Spinal cord (tissue), 9 donors: ENCODE measurements at regions not wholly inside any gene's neighbourhood (a gene's known extent, or its start where the extent isn't known, plus 50 kb on each side); places are given as distances from the start of the nearest gene placed in this dataset.

ENCODE experiments used
- DNase-seq, 6 donors: peaks; one replicate each; pipeline versions ENCODE4 v3.0.0 to v3.0.0-alpha.2; 2013 to 2015; ENCODE audit warnings: low spot score in 6 of 6, low read depth in 4 of 6
- H3K27ac ChIP-seq: one replicate; pipeline ENCODE4 v1.5.1; 2013; ENCODE audit warnings: low read depth, low read length, control low read depth
- H3K27me3 ChIP-seq: one replicate; pipeline ENCODE4 v1.6.1; 2013; ENCODE audit warnings: low read length; ENCODE audit not compliant: control insufficient read depth, insufficient read depth
- H3K36me3 ChIP-seq: one replicate; pipeline ENCODE4 v1.6.1; 2013; ENCODE audit warnings: low read length; ENCODE audit not compliant: control insufficient read depth, insufficient read depth
- H3K4me1 ChIP-seq: one replicate; pipeline ENCODE4 v1.6.1; 2013; ENCODE audit warnings: low read length; ENCODE audit not compliant: control insufficient read depth, insufficient read depth
- H3K4me3 ChIP-seq: one replicate; pipeline ENCODE4 v1.5.1; 2013; ENCODE audit warnings: low read depth, low read length, control low read depth
- H3K9me3 ChIP-seq: one replicate; pipeline ENCODE4 v1.6.1; 2013; ENCODE audit warnings: low read length; ENCODE audit not compliant: control insufficient read depth, insufficient read depth
- WGBS: methylation state at CpG from one replicate; pipeline ENCODE4 v1.1.5; 2013; ENCODE audit warnings: missing lambda C conversion rate; ENCODE audit not compliant: insufficient coverage; 5-methylcytosine and 5-hydroxymethylcytosine counted together
- donor health status: healthy.

DNA sequence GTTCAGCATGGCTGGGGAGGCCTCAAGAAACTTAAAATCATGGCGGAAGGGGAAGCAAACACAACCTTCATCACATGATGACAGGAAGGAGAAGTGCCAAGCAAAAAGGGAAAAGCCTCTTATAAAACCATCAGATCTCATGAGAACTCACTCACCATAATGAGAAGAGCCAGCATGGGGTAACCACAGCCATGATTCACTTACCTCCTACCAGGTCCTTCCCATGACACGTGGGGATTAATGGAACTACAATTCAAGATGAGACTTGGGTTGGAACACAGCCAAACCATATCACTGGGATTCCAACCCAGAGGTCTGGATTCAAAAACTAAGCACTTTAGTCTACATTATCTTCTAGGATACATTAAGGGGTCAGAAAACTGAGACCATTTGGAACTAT, 609.6 kb upstream of the SPANXN1 start:
- H3K36me3 ChIP-seq: no peaks in the 10 kb centered on the region
- DNase-seq: no peak
- no peaks in the 10 kb centered on the region for H3K27me3 ChIP-seq
- H3K27ac ChIP-seq: no peak overlapping the region
- no peaks in the 10 kb centered on the region for H3K9me3 ChIP-seq
- H3K4me1 ChIP-seq: no peaks in the 10 kb centered on the region
- no CpG with 5 or more reads among the region's 2 CpGs for WGBS
- no peak overlapping the region for H3K4me3 ChIP-seq

DNA sequence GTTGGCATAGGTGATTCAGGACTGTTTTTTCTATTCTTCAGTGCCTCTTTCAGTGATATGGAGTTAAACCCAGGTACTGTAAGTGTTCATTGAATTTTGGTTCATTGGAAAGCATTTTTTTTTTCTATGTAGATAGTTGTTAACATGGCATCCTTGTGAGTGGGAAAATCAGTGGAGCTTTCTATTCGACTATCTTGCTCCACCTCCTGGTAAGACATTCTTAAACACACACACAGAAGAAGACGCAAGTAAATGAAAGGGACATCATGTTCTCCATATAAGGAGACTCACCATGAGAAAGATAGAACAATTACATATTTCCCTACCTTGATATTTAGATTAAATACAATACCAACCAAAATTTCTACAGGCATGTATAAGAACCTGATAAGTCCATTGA, 598.5 kb upstream of the SPANXN1 start:
- no peak overlapping the region for H3K4me3 ChIP-seq
- DNase-seq: no peak
- no peaks in the 10 kb centered on the region for H3K4me1 ChIP-seq
- H3K9me3 ChIP-seq: peaks cover 2% of the 10 kb centered on the region
- H3K36me3 ChIP-seq: no peaks in the 10 kb centered on the region
- no peak overlapping the region for H3K27ac ChIP-seq
- no peaks in the 10 kb centered on the region for H3K27me3 ChIP-seq
- WGBS: 80% methylated on average over 1 of the region's 2 CpGs

- no peak overlapping the region for H3K4me3 ChIP-seq
- H3K27ac ChIP-seq: no peak overlapping the region
- DNase-seq: peak in 1 of 6 donors; percentile 1
- WGBS: 78% methylated on average over 1 of the region's 5 CpGs
- H3K27me3 ChIP-seq: no peaks in the 10 kb centered on the region
- H3K9me3 ChIP-seq: no peaks in the 10 kb centered on the region
- no peaks in the 10 kb centered on the region for H3K4me1 ChIP-seq
- no peaks in the 10 kb centered on the region for H3K36me3 ChIP-seq
Measured at GRCh38 chrX:144681501-144681900, 565.8 kb upstream of the SPANXN1 start.

DNA sequence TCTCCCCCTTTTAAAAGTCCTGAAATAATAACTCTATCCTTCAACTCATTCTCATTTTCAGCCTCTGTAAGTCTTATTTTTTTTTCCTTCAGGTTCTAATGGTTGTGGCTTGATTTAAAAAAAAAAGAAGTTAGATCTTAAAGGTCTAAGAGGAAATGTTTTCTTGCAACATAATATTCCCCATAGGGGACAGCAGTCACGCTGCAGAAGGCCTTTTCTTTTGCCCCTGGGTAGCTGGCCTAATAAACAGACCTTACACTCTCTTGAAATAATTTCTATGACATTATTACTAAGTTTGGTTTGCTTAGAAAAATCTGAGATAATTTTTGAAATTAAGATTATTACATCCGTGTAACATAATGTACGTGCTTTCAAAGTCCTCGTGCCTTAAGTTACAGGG, 564.1 kb upstream of the SPANXN1 start:
- no peak overlapping the region for H3K4me3 ChIP-seq
- H3K27me3 ChIP-seq: no peaks in the 10 kb centered on the region
- H3K27ac ChIP-seq: no peak overlapping the region
- H3K9me3 ChIP-seq: no peaks in the 10 kb centered on the region
- no peaks in the 10 kb centered on the region for H3K36me3 ChIP-seq
- WGBS: no CpG with 5 or more reads among the region's 4 CpGs
- H3K4me1 ChIP-seq: no peaks in the 10 kb centered on the region
- no peak for DNase-seq

- H3K4me1 ChIP-seq: no peaks in the 10 kb centered on the region
- no peak overlapping the region for H3K27ac ChIP-seq
- no peaks in the 10 kb centered on the region for H3K9me3 ChIP-seq
- H3K36me3 ChIP-seq: no peaks in the 10 kb centered on the region
- H3K4me3 ChIP-seq: no peak overlapping the region
- no CpG with 5 or more reads among the region's 2 CpGs for WGBS
- no peak for DNase-seq
- no peaks in the 10 kb centered on the region for H3K27me3 ChIP-seq
Measured at GRCh38 chrX:144709841-144710240, 537.5 kb upstream of the SPANXN1 start.

- H3K27me3 ChIP-seq: no peaks in the 10 kb centered on the region
- no peak for DNase-seq
- no peak overlapping the region for H3K27ac ChIP-seq
- H3K36me3 ChIP-seq: no peaks in the 10 kb centered on the region
- H3K4me1 ChIP-seq: no peaks in the 10 kb centered on the region
- H3K9me3 ChIP-seq: no peaks in the 10 kb centered on the region
- 89% methylated on average over 3 of the region's 5 CpGs for WGBS
- no peak overlapping the region for H3K4me3 ChIP-seq
Measured at GRCh38 chrX:144715337-144715736, 532.0 kb upstream of the SPANXN1 start.

DNA sequence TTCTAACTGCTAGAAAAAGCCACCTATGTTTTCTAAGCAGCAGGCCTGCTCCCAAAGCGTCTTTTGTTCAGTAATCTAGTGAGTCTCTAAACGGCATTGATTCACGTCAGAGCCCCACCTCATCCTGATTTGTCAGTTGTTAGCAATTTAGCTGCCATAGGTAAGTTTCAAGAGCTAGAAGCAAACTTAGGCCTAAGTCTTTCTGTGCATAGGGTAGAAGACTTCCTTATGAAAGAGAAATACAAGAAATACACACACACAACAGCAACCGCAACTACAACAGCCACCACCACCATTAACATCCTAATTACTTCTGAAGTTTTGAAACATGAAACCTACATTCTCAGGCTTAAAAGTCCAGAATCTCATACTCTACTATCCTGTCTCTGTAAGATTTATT, 531.1 kb upstream of the SPANXN1 start:
- Histone ChIP-seq H3K27me3 (no peaks in the 10 kb centered on the region), H3K9me3 (no peaks in the 10 kb centered on the region), H3K4me1 (no peaks in the 10 kb centered on the region), H3K27ac (no peak overlapping the region), H3K36me3 (no peaks in the 10 kb centered on the region), H3K4me3 (no peak overlapping the region)
- WGBS: 54% methylated on average over 3 of the region's 4 CpGs
- no peak for DNase-seq

GRCh38 chrX:144717682-144718081, 529.6 kb upstream of the SPANXN1 start:
- 88% methylated on average over 1 of the region's 1 CpG for WGBS
- no peak for DNase-seq
- H3K27me3 ChIP-seq: no peaks in the 10 kb centered on the region
- H3K9me3 ChIP-seq: no peaks in the 10 kb centered on the region
- H3K4me1 ChIP-seq: no peaks in the 10 kb centered on the region
- H3K27ac ChIP-seq: no peak overlapping the region
- no peak overlapping the region for H3K4me3 ChIP-seq
- no peaks in the 10 kb centered on the region for H3K36me3 ChIP-seq

GRCh38 chrX:144722307-144722706, 525.0 kb upstream of the SPANXN1 start:
- DNase-seq: no peak
- no peaks in the 10 kb centered on the region for H3K9me3 ChIP-seq
- 50% methylated on average over 4 of the region's 6 CpGs for whole genome bisulfite sequencing
- H3K36me3 ChIP-seq: no peaks in the 10 kb centered on the region
- no peaks in the 10 kb centered on the region for H3K27me3 ChIP-seq
- H3K4me3 ChIP-seq: no peak overlapping the region
- no peak overlapping the region for H3K27ac ChIP-seq
- no peaks in the 10 kb centered on the region for H3K4me1 ChIP-seq

DNA sequence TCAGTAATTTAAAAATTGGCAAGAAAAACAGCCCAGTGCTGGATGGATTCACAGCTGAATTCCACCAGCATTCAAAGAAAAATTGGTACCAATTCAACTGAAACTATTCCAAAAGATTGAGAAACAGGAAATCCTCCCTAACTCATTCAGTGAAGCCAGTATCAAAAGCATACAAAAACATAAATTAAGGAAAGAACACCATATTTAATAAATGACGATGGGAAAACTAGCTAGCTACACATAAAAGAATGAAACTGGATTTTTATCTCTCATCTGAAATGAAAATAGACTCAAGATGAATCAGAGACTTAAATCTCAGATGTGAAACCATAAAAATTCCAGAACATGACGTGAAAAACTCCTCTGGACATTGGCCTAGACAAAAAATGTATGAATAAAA, 516.8 kb upstream of the SPANXN1 start:
- Histone ChIP-seq H3K27me3 (no peaks in the 10 kb centered on the region), H3K27ac (no peak overlapping the region)
- no CpG with 5 or more reads among the region's 2 CpGs for WGBS

More for the DNA sequence above, 516.8 kb upstream of the SPANXN1 start:
- H3K36me3 ChIP-seq: no peaks in the 10 kb centered on the region
- DNase-seq: peak in 1 of 6 donors; percentile 58
- H3K4me3 ChIP-seq: no peak overlapping the region
- peaks cover 1% of the 10 kb centered on the region for H3K9me3 ChIP-seq
- H3K4me1 ChIP-seq: no peaks in the 10 kb centered on the region
